ENCODE measurements at regions not wholly inside any gene's neighbourhood (a gene's known extent, or its start where the extent isn't known, plus 50 kb on each side); places are given as distances from the start of the nearest gene placed in this dataset.

DNA sequence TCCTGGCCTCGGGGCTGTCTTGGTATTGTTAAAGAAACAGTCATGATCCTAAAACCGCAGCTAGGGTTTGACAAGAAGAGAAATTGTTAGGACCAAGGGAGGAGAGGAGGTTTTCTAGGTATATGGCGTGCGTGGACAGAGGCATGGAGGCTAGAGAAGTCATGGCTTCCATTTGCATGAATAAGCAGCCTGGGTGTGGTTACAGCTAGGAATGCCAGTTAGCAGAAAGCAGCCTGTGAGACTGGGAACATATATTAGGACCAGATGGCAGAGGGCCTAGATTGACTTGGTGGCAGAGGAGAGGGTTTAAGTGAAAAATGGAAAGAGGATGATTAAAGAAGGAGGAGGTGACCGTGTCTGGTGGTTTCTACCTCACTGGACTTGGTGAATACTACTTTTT, 573.6 kb upstream of the ARRDC4 start:
- WGBS (ENCODE audit: insufficient coverage, low coverage, missing lambda C conversion rate), result 0% methylated on average over 5 of the region's 5 CpGs
- Histone ChIP-seq H4K20me1 (replicated peaks; ENCODE audit: control insufficient read depth, insufficient read depth, low read length) (no peaks in the 10 kb centered on the region), H3K36me3 (ENCODE audit: control insufficient read depth, insufficient read depth, low read length) (no peaks in the 10 kb centered on the region), H2AFZ (ENCODE audit: low read depth, low read length) (no peak overlapping the region), H3K9me1 (ENCODE audit: control insufficient read depth, insufficient read depth, low read length) (no peaks in the 10 kb centered on the region), H3K9ac (ENCODE audit: insufficient read depth in 1 of 2, low read depth in 2 of 2, low read length in 2 of 2) (no peak overlapping the region), H3K79me2 (ENCODE audit: control insufficient read depth, insufficient read depth, low read length) (no peaks in the 10 kb centered on the region), H3K27me3 (ENCODE audit: control insufficient read depth in 2 of 2, insufficient read depth in 2 of 2, low read length in 2 of 2) (no peaks in the 10 kb centered on the region), H3K27ac (ENCODE audit: extremely low read depth, low read depth, low read length) (no peak overlapping the region), H3K4me1 (replicated peaks in 1 of 2; ENCODE audit: control insufficient read depth in 2 of 2, insufficient read depth in 2 of 2, low read length in 2 of 2) (no peaks in the 10 kb centered on the region), H3K4me2 (ENCODE audit: insufficient read depth, low read length) (no peak overlapping the region), H3K4me3 (no peak overlapping the region), H3K9me3 (replicated peaks; ENCODE audit: control insufficient read depth, insufficient read depth, low read depth, low read length) (no peaks in the 10 kb centered on the region)
- FAIRE-seq, result no peak
- ChIA-PET CTCF (ENCODE audit: low intra/inter-chr PET ratio) (no interaction called here), POLR2A (no interaction called here)
- no TSS peak for BruUV-seq (replicated peaks)
- intact Hi-C loops (cut with micrococcal nuclease), result no loop called here
- in situ Hi-C loops (cut with MboI), result no loop called here
- TF ChIP-seq HMG20B (CRISPR knock-in tag; IDR thresholded peaks at IDR 0.05) (no peak), ETV1 (tag; conservative IDR thresholded peaks at IDR 0.05; ENCODE audit: low read depth) (no peak), ZNF699 (CRISPR knock-in tag; IDR thresholded peaks at IDR 0.05; ENCODE audit: insufficient replicate concordance) (no peak), POLR3A (IDR thresholded peaks at IDR 0.05; ENCODE audit: borderline replicate concordance, extremely low read depth, insufficient read depth, insufficient read length) (no peak), ZSCAN32 (CRISPR knock-in tag; IDR thresholded peaks at IDR 0.05) (no peak), SP1 (CRISPR knock-in tag; IDR thresholded peaks at IDR 0.05) (no peak), DMBX1 (CRISPR knock-in tag; IDR thresholded peaks at IDR 0.05; ENCODE audit: borderline replicate concordance) (no peak)
- TF ChIP-seq, protein P1, sequence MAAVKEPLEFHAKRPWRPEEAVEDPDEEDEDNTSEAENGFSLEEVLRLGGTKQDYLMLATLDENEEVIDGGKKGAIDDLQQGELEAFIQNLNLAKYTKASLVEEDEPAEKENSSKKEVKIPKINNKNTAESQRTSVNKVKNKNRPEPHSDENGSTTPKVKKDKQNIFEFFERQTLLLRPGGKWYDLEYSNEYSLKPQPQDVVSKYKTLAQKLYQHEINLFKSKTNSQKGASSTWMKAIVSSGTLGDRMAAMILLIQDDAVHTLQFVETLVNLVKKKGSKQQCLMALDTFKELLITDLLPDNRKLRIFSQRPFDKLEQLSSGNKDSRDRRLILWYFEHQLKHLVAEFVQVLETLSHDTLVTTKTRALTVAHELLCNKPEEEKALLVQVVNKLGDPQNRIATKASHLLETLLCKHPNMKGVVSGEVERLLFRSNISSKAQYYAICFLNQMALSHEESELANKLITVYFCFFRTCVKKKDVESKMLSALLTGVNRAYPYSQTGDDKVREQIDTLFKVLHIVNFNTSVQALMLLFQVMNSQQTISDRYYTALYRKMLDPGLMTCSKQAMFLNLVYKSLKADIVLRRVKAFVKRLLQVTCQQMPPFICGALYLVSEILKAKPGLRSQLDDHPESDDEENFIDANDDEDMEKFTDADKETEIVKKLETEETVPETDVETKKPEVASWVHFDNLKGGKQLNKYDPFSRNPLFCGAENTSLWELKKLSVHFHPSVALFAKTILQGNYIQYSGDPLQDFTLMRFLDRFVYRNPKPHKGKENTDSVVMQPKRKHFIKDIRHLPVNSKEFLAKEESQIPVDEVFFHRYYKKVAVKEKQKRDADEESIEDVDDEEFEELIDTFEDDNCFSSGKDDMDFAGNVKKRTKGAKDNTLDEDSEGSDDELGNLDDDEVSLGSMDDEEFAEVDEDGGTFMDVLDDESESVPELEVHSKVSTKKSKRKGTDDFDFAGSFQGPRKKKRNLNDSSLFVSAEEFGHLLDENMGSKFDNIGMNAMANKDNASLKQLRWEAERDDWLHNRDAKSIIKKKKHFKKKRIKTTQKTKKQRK (IDR thresholded peaks at IDR 0.05; ENCODE audit: borderline replicate concordance, low read depth, low read length), result no peak
- TF ChIP-seq, protein P2, sequence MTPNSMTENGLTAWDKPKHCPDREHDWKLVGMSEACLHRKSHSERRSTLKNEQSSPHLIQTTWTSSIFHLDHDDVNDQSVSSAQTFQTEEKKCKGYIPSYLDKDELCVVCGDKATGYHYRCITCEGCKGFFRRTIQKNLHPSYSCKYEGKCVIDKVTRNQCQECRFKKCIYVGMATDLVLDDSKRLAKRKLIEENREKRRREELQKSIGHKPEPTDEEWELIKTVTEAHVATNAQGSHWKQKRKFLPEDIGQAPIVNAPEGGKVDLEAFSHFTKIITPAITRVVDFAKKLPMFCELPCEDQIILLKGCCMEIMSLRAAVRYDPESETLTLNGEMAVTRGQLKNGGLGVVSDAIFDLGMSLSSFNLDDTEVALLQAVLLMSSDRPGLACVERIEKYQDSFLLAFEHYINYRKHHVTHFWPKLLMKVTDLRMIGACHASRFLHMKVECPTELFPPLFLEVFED (CRISPR knock-in tag; conservative IDR thresholded peaks at IDR 0.05), result no peak
- no peak for DNase-seq (ENCODE audit: extremely low read depth in 1 of 4, low spot score in 3 of 4)
- no peak for ATAC-seq

Data from K562 (cell line).